ENCODE measurements at regions not wholly inside any gene's neighbourhood (a gene's known extent, or its start where the extent isn't known, plus 50 kb on each side); places are given as distances from the start of the nearest gene placed in this dataset.

DNA sequence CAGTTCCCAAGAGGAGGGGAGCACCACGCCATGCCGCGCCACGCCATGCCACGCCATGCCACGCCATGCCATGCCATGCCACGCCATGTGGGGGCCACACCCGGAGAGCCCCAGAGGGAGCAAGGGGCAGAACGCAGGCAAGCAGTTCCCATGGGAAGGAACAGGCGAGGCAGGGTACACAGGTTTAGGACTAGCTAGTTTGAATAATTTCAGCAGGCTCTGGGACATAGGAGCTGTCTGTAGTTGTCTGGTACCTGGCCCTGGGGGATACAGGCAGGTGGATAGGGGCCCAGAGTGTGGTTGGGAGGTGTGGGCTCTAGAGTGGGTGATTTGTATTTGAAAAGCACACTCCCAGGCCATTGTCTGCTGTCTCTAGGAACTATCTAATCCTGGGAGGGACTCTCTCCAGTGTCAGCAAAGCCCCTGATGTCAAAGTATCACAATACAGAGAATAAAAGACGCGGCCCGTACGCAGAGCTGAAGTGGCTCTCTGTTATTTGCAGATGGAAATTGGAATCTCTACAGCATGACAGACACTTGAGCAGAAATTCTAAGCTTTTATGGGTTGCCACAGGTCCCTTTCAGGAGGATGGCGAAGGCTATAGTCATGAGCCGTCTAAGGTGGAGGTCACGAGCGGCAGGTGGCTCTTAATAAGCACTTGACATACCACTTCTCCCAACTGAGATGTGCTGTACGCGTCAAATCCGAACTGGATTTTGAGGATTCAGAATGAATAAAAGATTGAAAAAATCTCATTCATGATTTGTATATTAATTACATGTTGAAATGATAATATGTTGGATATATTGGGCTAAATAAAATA lies 220.8 kb upstream of the TNRC6C start:
- no peak for DNase-seq

DNA sequence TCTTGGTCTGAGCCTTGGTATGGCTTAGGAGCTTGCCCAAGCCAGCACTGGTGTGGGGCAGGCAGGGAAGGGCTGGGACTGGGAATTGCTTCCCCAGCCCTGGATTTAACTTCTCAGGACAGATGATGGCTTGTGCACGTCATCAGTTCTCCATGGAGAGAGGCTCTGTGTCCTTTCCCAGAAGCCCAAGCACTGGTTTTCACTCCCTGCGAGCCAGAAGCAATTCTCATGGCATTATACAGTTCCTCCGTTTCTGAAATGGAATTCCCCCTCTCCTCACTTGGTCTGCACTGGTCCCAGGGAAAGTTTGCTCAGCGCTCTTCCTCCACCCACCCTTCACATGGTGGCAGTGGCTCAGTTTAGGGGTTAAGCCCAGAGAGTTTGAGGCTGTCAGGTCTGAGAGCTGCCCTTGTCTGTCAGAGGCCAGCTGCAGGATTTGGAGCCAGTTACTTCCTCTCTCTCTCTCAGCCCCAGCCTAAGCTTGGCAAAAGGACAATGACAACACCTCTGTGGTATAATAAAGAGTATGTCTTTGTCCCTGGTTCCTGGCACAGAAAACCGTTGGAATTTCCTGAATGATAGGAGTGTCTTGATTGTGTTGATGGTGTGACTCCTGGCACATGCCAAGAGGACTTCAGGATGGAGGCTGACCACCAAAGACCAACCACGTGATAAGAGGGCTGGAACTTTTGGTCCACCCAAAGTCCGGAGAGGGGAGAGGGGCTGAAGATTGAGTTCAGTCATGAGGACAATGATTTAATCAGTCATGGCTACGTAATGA lies 219.6 kb upstream of the TNRC6C start:
- no peak for DNase-seq

DNA sequence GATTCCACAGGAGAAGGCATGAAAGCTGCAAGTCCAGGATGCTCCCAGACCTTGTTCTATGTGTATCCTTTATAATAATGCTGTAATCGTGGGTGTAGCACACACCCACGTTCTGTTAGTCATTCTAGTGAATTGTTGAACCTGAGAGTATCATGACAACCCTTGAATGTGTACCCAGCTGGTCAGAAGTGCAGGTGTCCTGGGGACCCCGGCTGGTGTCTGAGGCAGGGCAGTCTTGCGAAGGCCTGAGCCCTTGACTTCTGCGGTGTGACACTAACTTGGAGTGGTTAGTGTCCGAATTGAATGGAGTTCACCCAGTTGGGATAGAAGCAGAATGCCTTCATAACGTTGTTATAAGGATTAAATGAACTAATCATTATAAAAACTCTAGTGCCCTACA lies 218.0 kb upstream of the TNRC6C start:
- no peak for DNase-seq

DNA sequence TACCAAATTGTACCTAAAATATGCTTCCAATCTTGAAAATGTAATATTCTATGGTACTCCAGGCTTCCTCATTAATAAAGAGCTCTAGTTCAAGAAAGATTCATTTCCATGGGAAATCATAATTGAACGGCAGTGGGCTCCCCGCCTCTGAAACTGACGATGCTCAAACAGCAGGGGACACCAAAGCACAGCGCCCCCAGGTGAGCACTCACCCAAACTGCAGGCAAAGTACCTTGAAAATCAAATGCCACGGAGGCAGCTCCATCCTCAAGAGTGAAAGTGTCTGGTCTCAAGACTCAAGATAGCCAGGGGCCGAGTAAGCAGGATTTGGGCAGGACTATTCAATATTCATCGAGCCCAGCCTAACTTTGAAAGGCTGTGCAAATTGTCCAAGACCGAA lies 217.4 kb upstream of the TNRC6C start:
- peak; percentile 46 for DNase-seq

DNA sequence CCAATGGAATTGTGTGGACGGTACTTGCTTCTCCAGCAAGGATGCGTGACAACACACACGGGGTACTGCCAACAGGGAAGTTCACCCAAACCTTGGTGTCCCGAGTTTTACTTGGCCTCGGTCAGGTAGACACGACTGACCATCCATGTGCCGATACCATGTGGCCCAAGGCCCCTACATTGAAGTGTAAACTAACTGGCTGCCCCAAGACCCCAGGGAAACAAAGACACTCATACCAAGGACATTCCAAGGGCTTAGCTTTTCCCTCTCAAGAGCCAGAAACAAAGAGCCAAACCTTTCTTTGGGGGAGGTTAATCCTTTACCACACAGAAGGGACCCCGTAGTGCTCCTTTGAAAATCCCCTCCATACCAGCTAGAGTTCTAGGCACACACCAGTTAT lies 215.9 kb upstream of the TNRC6C start:
- DNase-seq, result no peak

DNA sequence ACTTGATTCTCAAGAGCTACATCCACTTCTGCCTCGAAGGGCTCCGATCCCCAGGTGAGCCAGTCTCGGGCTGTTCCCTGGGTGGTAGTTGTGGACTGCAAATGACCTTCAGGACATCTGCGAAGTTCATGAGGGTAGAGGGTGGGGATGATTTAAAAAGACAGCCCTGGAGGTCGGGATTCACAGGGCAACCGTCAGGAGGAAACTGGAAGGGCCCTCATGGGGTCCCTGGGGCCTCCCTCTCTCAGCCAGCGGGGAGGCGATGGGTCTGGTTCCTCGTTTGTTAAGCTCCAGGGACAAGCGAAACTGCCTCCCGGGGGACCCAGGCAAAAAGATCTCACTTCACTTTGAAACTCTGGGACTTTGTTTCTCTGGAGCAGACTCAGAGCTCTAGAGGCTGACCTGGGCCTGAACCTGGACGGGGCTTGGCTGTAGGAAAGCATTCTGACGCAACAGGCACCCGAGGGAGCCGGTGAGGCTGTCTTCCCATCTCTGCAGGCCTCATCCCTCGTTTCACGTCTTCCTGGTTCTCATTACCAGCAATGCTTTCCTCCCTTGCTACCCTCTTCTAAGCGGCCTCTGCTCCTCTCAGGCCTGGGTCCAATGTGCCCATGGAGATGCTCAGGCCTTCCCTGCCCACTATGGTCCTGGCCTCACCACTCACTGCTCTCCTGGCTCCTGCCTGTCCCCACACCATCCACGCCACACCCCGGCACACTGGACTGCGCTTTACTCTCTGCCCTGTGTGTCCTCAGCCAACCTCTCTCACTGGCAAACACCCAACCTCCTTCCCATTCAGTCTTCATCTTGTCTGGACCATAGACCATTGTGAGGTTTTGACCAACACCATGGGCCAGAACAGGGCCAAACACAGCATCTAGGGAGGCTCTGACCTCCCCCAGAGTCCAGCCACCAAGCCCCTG lies 214.2 kb upstream of the TNRC6C start:
- no peak for DNase-seq

DNA sequence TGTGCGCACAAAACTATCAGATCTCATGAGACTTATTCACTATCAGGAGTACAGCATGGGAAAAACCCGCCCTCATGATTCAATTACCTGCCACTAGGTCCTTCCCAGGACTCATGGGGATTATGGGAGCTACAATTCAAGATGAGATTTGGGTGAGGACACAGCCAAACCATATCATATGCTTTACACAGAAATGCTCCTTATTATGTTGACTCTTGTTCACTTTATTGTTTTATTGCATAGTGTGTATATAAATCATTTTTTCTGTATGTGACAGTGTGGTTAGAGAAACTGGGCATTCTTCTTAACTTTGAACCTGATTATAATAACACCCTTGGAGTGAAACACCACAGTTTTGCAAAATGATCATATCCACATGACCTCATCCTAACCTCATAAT lies 212.8 kb upstream of the TNRC6C start:
- DNase-seq, result no peak

DNA sequence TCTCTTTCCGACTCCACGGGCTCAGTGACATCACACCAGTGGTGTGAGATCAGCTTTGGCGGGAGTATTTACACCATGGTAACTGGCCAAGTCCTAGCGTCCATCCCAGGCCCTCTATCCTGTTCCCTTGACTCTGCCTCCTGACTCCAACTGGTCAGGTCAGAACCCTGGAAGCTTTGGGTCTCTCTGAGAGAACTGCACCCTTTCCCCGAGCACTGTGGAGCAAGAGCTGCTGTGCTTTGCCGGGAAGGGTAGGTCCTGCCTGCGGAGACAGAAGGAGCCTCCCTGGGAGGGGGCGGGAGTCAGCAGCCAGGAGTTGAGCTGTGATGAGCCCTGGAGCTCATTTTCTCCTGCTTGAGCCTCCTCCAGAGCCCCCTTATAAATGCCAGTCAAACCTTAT lies 212.1 kb upstream of the TNRC6C start:
- peak; percentile 62 for DNase-seq

DNA sequence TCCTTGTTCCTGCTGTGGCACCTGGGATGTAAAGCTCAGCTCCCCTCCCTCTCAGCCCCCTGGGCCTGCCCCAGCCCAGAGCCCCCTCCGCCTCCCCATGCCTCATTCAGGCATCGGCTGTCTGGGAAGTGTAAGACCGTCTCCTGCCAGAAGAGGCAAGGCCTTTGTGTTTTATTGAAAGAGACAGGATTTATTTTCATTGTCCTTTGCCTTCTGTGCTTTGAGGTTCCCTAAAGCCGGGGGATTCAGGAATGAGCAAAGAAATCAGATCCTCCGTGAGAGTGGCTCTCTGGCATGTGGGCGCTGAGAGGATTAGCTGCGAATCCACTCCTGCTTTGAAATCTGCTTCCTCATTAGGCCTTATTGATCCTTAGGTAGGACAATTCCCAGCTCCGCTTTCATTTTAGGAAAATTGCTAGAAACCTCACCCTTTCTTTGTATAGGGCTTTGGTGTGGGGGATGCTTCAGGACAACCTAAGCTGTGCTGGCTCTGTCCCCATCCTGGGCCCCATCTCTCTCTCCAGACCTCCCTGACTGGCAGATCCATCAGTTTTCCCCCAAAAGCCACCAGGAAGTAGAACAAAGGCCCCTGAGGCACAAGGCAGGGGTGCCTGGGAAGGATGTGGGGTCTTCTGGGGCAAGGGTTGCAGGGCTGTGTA lies 211.5 kb upstream of the TNRC6C start:
- DNase-seq, result peak; percentile 91

DNA sequence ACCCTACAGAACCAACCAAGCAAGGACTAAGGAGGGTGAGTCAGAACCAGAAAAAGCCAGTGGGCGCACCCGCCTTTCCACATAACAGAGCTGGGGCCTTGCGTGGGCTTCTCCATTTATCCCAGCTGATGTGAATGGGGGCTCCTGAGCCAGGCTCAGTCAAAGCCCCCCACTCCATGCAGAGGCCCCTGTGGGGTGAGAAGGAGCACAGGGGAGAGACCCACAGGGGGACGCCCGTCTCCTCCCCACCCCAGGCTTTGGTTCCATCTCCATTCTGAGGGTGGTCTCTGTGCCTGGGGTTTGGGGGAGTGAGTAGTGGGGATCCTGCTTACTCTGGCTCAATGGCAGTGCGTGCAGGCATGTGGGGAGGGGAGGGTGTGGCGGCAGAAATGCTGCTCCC lies 210.1 kb upstream of the TNRC6C start:
- DNase-seq, result no peak

DNA sequence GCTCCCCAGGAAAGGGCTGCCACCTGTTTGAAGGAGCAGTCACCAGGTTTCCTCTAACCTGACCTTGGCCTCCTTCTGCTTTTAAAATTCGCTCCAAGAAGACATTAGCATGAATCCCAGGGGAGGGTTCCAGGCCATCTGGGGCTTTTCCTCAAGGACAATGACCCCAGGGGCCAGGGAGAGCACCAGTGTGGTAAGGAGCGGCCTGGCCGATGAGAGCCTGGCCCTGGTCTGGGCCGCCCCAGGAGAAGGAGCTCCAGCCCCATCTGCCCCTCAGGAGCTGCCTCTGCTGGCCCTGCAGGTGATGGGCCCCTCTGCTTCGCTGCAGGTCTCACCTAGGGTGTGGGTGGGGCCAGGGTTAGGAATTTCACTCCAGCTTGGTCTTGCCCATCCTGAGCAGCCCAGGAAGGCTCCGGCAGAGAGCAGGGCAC lies 209.2 kb upstream of the TNRC6C start:
- peak; percentile 25 for DNase-seq

DNA sequence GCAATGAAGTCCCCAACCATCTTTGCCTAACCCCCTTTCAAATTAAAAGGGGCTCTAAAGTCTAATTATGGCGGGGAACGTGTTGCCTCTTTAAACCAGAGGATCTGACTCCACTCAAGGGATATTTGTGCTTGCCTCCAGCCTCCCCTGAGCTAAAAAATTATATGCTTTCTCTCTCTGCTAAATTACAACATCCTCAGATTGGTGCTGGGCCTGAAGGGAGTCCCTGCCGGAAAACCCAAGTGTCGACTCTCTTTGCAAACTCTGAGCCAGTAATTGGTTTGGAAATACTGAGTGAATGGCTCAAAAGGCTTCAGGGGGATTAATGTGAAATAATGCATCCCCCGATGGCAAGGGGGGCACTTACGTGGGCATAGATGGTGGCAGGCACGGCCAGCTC lies 208.5 kb upstream of the TNRC6C start:
- no peak for DNase-seq

DNA sequence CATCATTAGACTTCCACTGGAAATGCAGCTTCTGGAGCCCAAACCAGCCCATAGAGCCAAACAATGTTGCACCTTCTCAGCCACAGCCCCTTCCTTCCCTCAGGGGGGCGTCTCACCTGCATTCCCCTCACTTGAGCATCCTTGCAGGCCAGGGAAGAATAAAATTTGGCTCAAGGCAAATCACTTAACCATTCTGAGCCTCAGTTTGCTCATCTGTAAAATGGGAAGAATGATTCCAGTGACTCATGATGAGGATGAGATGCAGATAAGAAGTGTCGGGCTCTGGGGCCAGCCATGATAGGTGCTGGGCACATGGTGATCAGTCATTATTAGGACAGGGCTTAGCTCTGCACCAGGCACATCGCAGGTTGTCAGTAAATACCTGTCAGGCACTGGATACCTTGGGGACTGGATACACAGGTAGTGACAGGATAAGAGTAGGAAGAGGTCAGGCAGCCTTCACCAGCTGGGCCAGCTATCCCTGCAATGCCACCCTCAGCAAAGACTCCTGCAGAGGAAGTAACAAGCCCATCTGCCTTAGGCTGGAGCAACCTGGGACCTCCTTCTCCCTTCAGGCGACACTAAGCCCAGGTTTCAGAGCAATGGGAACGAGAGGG lies 208.0 kb upstream of the TNRC6C start:
- no peak for DNase-seq

DNA sequence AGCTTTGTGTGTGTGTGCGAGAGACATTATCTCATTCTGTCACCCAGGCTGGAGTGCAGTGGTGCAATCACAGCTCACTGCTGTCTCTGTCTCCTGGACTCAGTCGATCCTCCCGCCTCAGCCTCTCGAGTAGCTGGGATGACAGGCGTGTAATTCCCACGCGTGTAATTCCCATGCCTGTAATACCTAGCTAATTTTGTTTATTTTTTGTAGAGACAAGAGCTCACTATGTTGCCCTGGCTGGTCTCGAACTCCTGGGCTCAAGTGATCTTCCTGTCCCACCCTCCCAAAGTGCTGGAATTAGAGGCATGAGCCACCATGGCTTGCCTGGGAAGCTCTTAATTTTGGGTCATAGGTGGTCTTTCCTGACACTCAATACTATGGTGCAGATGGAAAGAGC lies 205.3 kb upstream of the TNRC6C start:
- no peak for DNase-seq

DNA sequence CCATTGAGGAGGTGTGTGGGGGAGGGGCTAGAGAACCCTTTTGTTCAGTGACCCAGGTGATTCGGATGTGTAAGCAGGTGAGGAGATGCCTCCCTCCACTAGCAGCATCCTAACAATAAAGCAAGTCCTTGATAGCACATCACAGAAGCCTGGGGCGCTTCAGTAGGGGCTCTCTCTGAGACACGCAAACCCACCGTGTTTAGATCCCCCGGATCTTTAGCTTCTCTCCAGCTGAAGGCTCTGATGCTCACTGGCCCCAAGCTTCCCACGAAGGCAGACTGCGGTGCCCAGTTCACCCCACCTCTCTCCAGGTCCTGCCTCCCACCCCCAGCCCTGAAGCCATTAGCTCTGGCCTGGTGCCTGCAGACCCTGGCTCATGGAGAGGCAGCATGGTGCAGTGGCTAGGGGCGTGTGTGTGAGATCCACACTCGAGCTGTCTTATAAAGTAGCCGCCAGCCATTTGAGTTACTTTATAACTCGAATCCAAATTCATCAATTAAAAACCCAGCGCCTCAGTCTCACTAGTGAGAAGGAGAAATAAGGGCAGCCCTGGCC lies 204.7 kb upstream of the TNRC6C start:
- DNase-seq, result no peak

DNA sequence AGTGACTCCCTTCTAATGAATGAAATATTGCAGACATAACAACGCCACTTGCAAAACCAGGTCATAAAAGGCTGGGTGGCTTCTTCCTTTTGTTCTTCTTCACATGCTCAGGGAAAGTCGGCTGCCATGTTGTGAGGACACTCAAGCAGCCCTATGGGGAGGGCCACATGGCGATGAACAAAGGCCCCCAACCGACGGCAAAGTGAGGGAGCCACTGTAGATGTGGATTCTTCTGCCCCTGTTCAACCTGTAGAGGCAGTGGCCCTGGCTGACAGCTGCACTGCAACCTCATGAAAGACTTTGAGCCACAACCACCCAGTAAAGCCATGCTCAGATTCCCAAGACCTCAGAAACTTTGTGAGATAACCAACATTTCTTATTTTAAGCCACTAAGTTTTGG lies 203.5 kb upstream of the TNRC6C start:
- DNase-seq, result no peak

DNA sequence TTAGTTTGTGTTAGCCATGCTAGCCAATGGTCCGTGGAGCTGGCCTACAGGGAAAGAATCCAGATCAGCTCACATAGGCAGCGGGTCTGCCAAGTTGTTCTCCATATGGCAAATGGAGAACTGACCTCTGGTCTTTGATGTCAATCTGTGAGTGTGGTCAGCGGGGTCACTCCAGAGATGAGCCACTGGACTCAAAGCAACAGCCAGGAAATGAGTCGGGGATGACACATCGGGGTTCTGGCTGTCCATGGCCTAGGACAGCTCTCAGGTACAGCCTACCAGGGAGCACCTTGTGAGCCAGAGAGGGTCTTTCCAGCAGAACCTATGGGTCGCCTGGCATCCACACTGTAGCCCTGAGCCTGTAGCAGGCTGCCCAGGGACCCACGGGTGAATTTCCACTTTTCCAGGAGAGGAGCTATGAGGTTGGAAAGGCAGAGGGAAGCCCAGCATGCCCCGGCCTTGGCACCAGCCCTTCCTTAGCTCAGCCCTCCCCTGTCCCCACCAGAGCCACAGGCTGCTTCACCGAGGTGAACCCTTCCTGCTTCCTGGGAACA lies 203.0 kb upstream of the TNRC6C start:
- DNase-seq, result no peak

DNA sequence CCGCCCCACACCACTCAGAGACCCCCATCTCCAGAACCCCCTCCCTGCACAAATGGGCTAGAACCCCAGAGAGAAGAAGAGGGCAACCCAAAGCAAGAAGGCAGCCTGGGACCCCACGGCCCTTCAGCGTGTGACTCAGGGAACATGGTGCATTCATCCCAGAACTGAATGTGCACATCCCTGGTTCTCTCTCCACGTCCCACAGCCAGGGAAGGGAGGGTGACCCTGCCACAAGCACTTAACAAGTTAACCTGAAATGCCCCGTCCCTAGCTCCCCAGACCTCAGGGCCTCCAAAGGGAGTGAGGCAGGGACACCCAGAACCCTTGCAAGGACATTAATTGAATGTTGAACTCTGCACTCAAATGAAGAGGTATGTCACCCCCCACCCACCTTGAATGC lies 202.5 kb upstream of the TNRC6C start:
- DNase-seq, result no peak

DNA sequence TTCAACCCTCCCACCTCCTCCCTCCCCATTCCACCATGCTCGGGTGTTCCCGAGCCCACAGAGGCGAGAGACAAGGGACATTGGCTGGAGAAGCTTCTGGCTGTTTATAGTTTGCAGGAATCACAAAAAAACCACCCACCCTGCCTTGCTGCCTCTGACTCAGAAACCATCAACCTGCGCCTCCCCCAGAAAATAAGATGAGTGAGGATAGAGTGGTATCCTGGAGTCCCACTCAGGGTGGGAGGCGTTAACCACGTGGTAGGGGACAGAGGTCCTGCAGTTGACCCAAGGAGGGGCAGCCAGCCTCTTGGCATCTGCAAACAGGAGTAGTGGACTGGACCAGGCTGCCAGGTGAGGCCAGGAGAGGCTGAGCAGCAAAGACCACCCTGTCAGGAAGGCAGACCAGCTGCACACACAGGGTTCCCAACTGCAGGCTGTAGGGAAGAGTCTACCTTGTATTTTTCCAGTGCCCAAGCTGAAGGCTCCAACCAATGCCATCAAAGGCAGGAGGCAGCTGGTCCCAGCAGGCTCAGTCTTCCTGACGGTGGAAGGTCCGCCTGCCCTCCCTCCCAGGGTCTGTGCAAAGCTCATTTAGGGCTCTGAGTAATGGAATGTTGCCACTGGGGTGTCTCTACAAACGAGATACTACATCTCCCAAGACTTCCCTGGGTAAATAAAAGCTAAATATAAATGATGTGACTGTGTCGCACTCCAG lies 201.5 kb upstream of the TNRC6C start:
- no peak for DNase-seq

DNA sequence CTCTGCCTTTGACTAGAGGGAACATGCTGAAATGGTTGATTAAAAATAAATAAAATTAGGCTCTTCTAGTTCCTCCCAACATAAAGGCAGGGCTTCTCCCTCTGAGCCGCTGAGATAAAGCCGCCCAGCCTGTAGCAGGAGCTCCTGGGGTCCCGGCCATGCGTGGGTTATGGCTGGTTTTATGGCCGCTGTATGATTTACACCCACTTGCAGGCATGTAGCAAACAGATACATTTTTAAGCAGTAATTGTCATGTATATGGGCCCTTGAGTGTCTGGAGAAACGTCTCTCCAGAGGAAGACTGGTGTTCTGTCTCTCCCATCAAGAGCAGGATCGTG lies 201.0 kb upstream of the TNRC6C start:
- no peak for DNase-seq

DNA sequence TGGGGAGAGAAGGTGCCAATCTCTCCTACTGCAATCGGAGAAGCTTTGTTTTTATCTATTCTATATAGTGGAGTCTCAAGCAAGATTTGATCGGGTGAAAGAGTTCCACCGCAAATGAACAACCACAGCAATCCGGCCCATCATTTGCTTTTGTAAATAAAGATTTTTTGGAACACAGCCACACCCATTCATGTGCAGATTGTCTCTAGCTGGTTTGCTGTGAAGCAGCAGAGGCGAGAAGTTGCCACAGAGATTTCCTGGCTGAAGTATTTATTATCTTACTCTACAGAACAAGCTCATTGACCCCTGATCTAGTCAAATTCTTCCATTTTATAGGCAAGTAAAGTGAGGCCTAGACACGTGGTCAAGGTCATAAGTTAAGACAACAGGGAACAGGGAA lies 195.5 kb upstream of the TNRC6C start:
- no peak for DNase-seq
